ENCODE measurements at regions not wholly inside any gene's neighbourhood (a gene's known extent, or its start where the extent isn't known, plus 50 kb on each side); places are given as distances from the start of the nearest gene placed in this dataset.

DNA sequence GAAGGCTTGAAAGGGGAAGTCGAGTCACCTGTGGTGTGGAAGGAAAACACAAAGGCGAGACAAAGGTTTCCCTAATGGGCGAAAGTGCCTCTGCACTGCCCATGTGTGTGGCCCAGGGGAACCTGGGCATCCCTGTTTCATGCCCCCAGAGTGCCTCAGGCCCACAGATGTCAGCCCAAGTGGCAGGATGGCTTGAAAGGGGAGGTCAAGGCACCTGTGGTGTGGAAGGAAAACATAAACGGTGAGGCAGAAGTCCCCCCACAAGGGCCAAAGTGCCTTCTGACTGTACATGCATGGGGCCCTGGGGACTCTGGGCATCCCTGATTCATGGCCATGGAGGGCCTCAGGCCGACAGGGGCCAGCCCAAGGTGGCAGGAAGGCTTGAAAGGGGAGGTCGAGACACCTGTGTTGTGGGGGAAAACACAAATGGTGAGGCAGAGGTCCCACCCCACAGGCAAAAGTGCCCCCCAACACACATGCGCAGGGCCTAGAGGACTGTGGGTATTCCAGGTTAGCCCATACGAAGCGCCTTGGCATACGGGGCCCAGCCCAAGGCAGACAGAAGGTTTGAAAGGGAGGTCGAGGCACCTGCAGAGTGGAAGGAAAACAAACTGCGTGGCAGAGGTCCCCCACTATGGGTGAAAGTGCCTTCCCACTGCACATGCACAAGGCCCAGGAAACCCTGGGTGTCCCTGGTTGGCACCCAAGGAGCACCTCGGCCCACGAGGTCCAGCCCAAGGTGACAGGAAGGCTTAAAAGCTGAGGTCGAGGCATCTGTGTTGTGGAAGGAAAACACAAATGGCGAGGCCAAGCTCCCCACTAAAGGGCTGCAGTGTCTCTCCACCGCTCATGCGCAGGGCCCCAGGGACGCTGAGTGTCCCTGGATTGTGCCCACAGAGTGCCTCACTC is 382.3 kb downstream of the ALG10 start:
- no TSS peak for BruUV-seq (replicated peaks)

DNA sequence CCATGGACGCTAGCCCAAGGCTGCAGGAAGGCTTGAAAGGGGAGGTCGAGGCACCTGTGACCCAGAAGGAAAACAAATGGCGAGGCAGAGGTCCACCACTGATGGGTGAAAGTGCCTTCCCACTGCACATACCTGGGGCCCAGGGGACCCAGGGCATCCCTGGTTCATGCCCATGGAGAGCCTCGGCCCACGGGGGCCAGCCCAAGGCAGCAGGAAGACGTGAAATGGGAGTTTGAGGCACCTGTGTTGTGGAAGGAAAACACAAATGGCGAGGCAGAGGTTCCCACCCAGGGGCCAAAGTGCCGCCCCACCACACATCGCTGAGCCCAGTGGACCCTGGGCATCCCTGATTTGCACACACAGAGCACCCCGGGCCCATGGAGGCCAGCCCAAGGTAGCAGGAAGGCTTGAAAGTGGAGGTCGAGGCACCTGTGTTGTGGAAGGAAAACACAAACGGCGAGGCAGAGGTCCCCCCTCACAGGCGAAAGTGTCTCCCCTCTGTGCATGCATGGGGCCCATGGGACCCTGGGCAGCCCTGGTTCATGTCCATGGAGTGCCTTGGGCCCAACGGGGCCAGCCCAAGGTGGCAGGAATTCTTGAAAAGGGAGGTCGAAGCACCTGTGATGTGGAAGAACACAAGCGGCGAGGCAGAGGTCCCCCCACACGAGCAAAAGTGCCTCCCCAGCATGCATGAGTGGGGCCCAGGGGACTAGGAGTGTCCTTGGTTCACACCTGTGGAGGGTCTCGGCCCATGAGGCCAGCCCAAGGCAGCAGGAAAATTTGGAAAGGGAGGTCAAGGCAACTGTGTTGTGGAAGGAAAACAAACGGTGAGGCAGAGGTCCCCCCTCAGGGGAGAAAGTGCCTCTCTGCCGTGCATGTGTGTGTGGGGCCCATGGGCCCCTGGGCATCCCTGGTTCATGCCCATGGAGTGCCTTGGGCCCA is 383.3 kb downstream of the ALG10 start:
- intact Hi-C loops (cut with micrococcal nuclease; ENCODE audit: unreplicated experiment) = no loop called here
- Histone ChIP-seq H3K4me3 (ENCODE audit: low read depth, low read length) (no peak overlapping the region), H3K4me1 (no peaks in the 10 kb centered on the region), H3K9me3 (peaks cover 82% of the 10 kb centered on the region), H3K27me3 (replicated peaks; ENCODE audit: control insufficient read depth, insufficient read depth, low read length) (no peaks in the 10 kb centered on the region), H3K36me3 (ENCODE audit: control insufficient read depth, insufficient read depth, low read length) (no peaks in the 10 kb centered on the region; the same call in 1 of the 2 replicates)
- DNase-seq = peak in 1 of 2 experiments; percentile 29
- TF ChIP-seq CTCF (IDR thresholded peaks at IDR 0.05; ENCODE audit: insufficient read depth in 1 of 2, low read depth in 1 of 2, low read length in 1 of 2, severe bottlenecking in 1 of 2, unreplicated experiment in 1 of 2) = no peak
- Mint-ChIP-seq H3K4me3 (ENCODE audit: unreplicated experiment) (no peak overlapping the region), H3K9me3 (ENCODE audit: unreplicated experiment) (peaks cover 62% of the 10 kb centered on the region), H3K27ac (ENCODE audit: unreplicated experiment) (no peak overlapping the region), H3K36me3 (ENCODE audit: insufficient read depth, unreplicated experiment) (peaks cover 4% of the 10 kb centered on the region), H3K27me3 (ENCODE audit: insufficient read depth, unreplicated experiment) (no peaks in the 10 kb centered on the region), H3K4me1 (ENCODE audit: low read depth, unreplicated experiment) (no peaks in the 10 kb centered on the region)
- CTCF ChIA-PET = no interaction called here
- BruUV-seq (replicated peaks) = no TSS peak
- POLR2A ChIA-PET = no interaction called here

More for the DNA sequence above, 382.3 kb downstream of the ALG10 start:
- Mint-ChIP-seq H3K4me3 (ENCODE audit: unreplicated experiment) (no peak overlapping the region), H3K27ac (ENCODE audit: unreplicated experiment) (no peak overlapping the region), H3K4me1 (ENCODE audit: low read depth, unreplicated experiment) (no peaks in the 10 kb centered on the region), H3K27me3 (ENCODE audit: insufficient read depth, unreplicated experiment) (no peaks in the 10 kb centered on the region), H3K36me3 (ENCODE audit: insufficient read depth, unreplicated experiment) (peaks cover 6% of the 10 kb centered on the region), H3K9me3 (ENCODE audit: unreplicated experiment) (peaks cover 53% of the 10 kb centered on the region)
- Histone ChIP-seq H3K27me3 (replicated peaks; ENCODE audit: control insufficient read depth, insufficient read depth, low read length) (no peaks in the 10 kb centered on the region), H3K4me3 (ENCODE audit: low read depth, low read length) (no peak overlapping the region), H3K4me1 (no peaks in the 10 kb centered on the region), H3K36me3 (ENCODE audit: control insufficient read depth, insufficient read depth, low read length) (no peaks in the 10 kb centered on the region; the same call in none of the 2 replicates), H3K9me3 (peaks cover 73% of the 10 kb centered on the region)
- ChIA-PET POLR2A (no interaction called here), CTCF (no interaction called here)
- peak in 1 of 2 experiments; percentile 25 for DNase-seq
- intact Hi-C loops (cut with micrococcal nuclease; ENCODE audit: unreplicated experiment) = no loop called here
- TF ChIP-seq CTCF (IDR thresholded peaks at IDR 0.05; ENCODE audit: insufficient read depth in 1 of 2, low read depth in 1 of 2, low read length in 1 of 2, severe bottlenecking in 1 of 2, unreplicated experiment in 1 of 2) = no peak

- H3K9me3 Mint-ChIP-seq (ENCODE audit: unreplicated experiment) = peaks cover 71% of the 10 kb centered on the region
- BruUV-seq (replicated peaks) = no TSS peak
Measured at GRCh38 chr12:34406228-34406995, 384.1 kb downstream of the ALG10 start.

More at GRCh38 chr12:34406228-34406995, 384.1 kb downstream of the ALG10 start:
- Mint-ChIP-seq H3K27ac (ENCODE audit: unreplicated experiment) (no peak overlapping the region), H3K36me3 (ENCODE audit: insufficient read depth, unreplicated experiment) (no peaks in the 10 kb centered on the region), H3K4me3 (ENCODE audit: unreplicated experiment) (no peak overlapping the region), H3K27me3 (ENCODE audit: insufficient read depth, unreplicated experiment) (no peaks in the 10 kb centered on the region), H3K4me1 (ENCODE audit: low read depth, unreplicated experiment) (no peaks in the 10 kb centered on the region)
- Histone ChIP-seq H3K9me3 (peaks cover 86% of the 10 kb centered on the region), H3K27me3 (replicated peaks; ENCODE audit: control insufficient read depth, insufficient read depth, low read length) (no peaks in the 10 kb centered on the region), H3K4me1 (no peaks in the 10 kb centered on the region), H3K36me3 (ENCODE audit: control insufficient read depth, insufficient read depth, low read length) (no peaks in the 10 kb centered on the region; the same call in 1 of the 2 replicates), H3K4me3 (ENCODE audit: low read depth, low read length) (no peak overlapping the region)
- peak in 1 of 2 experiments; percentile 26 for DNase-seq
- POLR2A ChIA-PET = no interaction called here
- CTCF ChIA-PET = no interaction called here
- intact Hi-C loops (cut with micrococcal nuclease; ENCODE audit: unreplicated experiment) = no loop called here
- no peak for TF ChIP-seq CTCF (IDR thresholded peaks at IDR 0.05; ENCODE audit: insufficient read depth in 1 of 2, low read depth in 1 of 2, low read length in 1 of 2, severe bottlenecking in 1 of 2, unreplicated experiment in 1 of 2)
